ENCODE measurements at regions not wholly inside any gene's neighbourhood (a gene's known extent, or its start where the extent isn't known, plus 50 kb on each side); places are given as distances from the start of the nearest gene placed in this dataset.

DNA sequence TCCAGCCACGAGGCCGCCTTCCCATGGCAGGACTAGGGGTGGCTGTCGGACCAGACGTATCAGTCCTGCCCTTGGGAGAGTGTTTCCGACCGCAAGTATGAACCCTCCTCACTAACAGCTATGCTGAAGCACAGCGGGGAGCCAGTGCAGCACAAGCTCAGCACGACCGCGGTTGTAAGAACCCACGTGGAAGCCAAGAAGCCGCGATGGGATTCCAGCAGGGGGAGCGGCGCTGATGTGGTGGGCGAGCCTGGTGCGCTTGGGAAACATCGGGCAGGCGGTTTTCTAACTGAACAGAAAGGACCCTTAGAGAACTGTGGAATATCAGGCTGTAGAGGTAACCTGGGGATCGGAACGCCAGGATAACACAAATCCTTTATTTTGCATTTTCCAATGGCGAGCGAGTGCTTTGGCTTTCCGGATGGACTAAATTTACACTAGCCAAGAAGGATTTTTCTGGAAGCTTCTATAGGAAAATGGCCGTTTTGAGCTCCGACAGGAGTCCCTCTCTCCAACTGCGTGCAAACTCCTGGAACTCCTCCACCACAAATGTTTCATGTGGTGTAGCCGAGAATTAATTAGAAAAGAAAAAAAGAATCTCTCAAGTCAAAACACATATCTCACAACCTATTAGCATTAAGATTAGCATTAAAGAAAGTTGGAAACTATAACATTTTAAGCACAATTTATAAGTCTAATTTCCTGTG is 132.0 kb upstream of the MYCN start:
- Mint-ChIP-seq H3K36me3 (ENCODE audit: low read depth) (no peaks in the 10 kb centered on the region; the same call in 1 of the 2 replicates), H3K9me3 (peaks cover 14% of the 10 kb centered on the region), H3K4me1 (ENCODE audit: low read depth) (no peaks in the 10 kb centered on the region), H3K4me3 (no peak overlapping the region), H3K27me3 (ENCODE audit: insufficient read depth) (peaks cover 4% of the 10 kb centered on the region; the same call in 1 of the 2 replicates), H3K27ac (no peak overlapping the region)
- TF ChIP-seq, protein P1, sequence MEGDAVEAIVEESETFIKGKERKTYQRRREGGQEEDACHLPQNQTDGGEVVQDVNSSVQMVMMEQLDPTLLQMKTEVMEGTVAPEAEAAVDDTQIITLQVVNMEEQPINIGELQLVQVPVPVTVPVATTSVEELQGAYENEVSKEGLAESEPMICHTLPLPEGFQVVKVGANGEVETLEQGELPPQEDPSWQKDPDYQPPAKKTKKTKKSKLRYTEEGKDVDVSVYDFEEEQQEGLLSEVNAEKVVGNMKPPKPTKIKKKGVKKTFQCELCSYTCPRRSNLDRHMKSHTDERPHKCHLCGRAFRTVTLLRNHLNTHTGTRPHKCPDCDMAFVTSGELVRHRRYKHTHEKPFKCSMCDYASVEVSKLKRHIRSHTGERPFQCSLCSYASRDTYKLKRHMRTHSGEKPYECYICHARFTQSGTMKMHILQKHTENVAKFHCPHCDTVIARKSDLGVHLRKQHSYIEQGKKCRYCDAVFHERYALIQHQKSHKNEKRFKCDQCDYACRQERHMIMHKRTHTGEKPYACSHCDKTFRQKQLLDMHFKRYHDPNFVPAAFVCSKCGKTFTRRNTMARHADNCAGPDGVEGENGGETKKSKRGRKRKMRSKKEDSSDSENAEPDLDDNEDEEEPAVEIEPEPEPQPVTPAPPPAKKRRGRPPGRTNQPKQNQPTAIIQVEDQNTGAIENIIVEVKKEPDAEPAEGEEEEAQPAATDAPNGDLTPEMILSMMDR (IDR thresholded peaks at IDR 0.05): no peak
- no peak for DNase-seq

- no peak for DNase-seq
- peaks cover 16% of the 10 kb centered on the region for H3K9me3 Mint-ChIP-seq
- no peaks in the 10 kb centered on the region for H3K4me1 Mint-ChIP-seq (ENCODE audit: low read depth)
- no peaks in the 10 kb centered on the region; the same call in 1 of the 2 replicates for H3K36me3 Mint-ChIP-seq (ENCODE audit: low read depth)
- TF ChIP-seq, protein P1 (IDR thresholded peaks at IDR 0.05): no peak
- no peak overlapping the region for H3K4me3 Mint-ChIP-seq
- peaks cover 4% of the 10 kb centered on the region; the same call in 1 of the 2 replicates for H3K27me3 Mint-ChIP-seq (ENCODE audit: insufficient read depth)
- no peak overlapping the region for H3K27ac Mint-ChIP-seq
Observed at GRCh38 chr2:15808944-15809343, 131.4 kb upstream of the MYCN start.

DNA sequence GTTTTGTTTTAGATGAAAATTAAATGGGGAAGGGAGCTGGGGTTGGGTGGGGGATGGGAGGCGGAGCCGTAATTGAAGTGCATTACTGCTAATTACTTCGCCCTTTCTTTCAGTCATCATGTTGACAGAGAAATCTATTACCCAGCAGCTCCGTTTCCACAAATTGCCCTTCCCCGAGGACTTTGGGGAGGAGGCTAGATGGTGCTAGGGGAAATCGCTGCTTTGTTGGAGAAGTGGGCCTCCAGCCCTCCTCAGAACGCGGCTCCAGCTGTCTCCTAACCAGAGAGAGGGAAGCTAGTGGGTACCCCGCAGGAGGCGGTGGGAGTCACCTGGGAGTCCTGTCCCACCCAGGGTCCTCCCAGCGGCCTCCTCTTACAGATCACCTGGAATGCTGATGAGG is 130.9 kb upstream of the MYCN start:
- no peak for DNase-seq
- peaks cover 4% of the 10 kb centered on the region; the same call in 1 of the 2 replicates for H3K27me3 Mint-ChIP-seq (ENCODE audit: insufficient read depth)
- no peaks in the 10 kb centered on the region for H3K4me1 Mint-ChIP-seq (ENCODE audit: low read depth)
- H3K36me3 Mint-ChIP-seq (ENCODE audit: low read depth): no peaks in the 10 kb centered on the region; the same call in 1 of the 2 replicates
- TF ChIP-seq, protein P1 (IDR thresholded peaks at IDR 0.05): no peak
- no peak overlapping the region for H3K4me3 Mint-ChIP-seq
- no peak overlapping the region for H3K27ac Mint-ChIP-seq
- H3K9me3 Mint-ChIP-seq: peaks cover 21% of the 10 kb centered on the region

DNA sequence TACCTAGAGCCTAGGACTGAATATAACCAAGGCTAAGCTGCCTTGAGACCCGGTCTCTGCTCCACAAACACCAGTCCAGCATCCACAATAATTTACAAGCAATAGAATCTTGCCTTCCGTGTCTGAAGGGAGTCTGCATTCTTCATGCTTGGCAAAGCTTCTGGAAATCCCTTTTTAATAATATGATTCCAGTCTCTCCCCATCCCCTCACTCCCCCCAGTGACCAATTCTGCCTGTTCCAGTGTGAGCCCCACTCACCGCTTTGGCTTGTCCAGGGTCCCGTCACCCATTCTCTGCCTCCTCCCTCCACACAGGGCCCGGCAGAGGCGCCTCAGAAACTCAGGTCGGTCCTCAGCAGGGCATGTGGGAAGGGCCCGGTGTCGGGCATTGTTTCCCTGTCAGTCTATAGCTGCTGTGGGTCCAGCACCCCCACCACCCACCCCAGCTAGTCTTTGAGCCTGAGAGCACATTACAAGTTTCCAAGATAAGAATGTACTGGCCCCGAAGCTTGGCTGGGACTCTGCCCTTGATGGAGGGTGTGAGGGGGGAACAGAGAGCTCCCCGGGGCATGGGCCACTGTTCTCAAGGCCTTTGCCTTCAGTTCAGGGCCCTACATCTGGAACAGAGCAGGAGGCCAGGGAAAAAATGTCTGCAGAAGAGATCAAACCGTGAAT is 129.7 kb upstream of the MYCN start:
- no peaks in the 10 kb centered on the region for H3K4me1 Mint-ChIP-seq (ENCODE audit: low read depth)
- H3K27ac Mint-ChIP-seq: no peak overlapping the region
- TF ChIP-seq, protein P1 (IDR thresholded peaks at IDR 0.05): no peak
- no peak overlapping the region for H3K4me3 Mint-ChIP-seq
- DNase-seq: no peak
- H3K9me3 Mint-ChIP-seq: peaks cover 25% of the 10 kb centered on the region
- H3K36me3 Mint-ChIP-seq (ENCODE audit: low read depth): no peaks in the 10 kb centered on the region; the same call in 1 of the 2 replicates
- peaks cover 4% of the 10 kb centered on the region; the same call in 1 of the 2 replicates for H3K27me3 Mint-ChIP-seq (ENCODE audit: insufficient read depth)

- no peak for DNase-seq
- no peak overlapping the region for H3K27ac Mint-ChIP-seq
- H3K36me3 Mint-ChIP-seq (ENCODE audit: low read depth): no peaks in the 10 kb centered on the region; the same call in 1 of the 2 replicates
- H3K27me3 Mint-ChIP-seq (ENCODE audit: insufficient read depth): peaks cover 4% of the 10 kb centered on the region; the same call in 1 of the 2 replicates
- peaks cover 30% of the 10 kb centered on the region for H3K9me3 Mint-ChIP-seq
- H3K4me3 Mint-ChIP-seq: no peak overlapping the region
- no peaks in the 10 kb centered on the region for H3K4me1 Mint-ChIP-seq (ENCODE audit: low read depth)
- TF ChIP-seq, protein P1 (IDR thresholded peaks at IDR 0.05): no peak
Observed at GRCh38 chr2:15811367-15811766, 129.0 kb upstream of the MYCN start.
